Stomach (tissue), 4 donors: ENCODE measurements at regions not wholly inside any gene's neighbourhood (a gene's known extent, or its start where the extent isn't known, plus 50 kb on each side); places are given as distances from the start of the nearest gene placed in this dataset.

ENCODE experiments used
- CTCF ChIP-seq, 7 experiments: fragments of 450-650 bp in 4 of 7; fragments of 200-600 bp in 3 of 7; sonication (generic) in 3 of 7; IDR thresholded peaks; one replicate each; pipeline ENCODE4 v1.5.1; 2016 to 2019; ENCODE audit warnings: antibody characterized with exemption in 7 of 7, control low read depth in 2 of 7, mild to moderate bottlenecking in 1 of 7
- POLR2A ChIP-seq, 4 donors: fragments of 450-650 bp; IDR thresholded peaks; one replicate each; pipeline ENCODE4 v1.6.1; 2016; ENCODE audit warnings: antibody characterized with exemption in 4 of 4, control low read depth in 2 of 4, mild to moderate bottlenecking in 1 of 4, moderate library complexity in 1 of 4
- POLR2AphosphoS5 ChIP-seq, 3 donors: sonication (generic); formaldehyde crosslinking; IDR thresholded peaks; one replicate each; pipeline ENCODE4 v1.6.1; 2016; ENCODE audit warnings: antibody characterized with exemption in 3 of 3

- TF ChIP-seq POLR2AphosphoS5 (IDR thresholded peaks at IDR 0.05) (no peak), CTCF (IDR thresholded peaks at IDR 0.05) (no peak), POLR2A (IDR thresholded peaks at IDR 0.05) (no peak)
Measured at GRCh38 chr4:89425023-89425422, 117.4 kb upstream of the GPRIN3 start.
